HG03060 (cell line): ENCODE measurements at regions not wholly inside any gene's neighbourhood (a gene's known extent, or its start where the extent isn't known, plus 50 kb on each side); places are given as distances from the start of the nearest gene placed in this dataset.
"Not testable (repeated sequence)": the region's sequence is repeated elsewhere in the genome, so short reads cannot be mapped to it uniquely, and the experiment has no call there.

Experiments used
- ATAC-seq: cut with Tn5 transposase; IDR thresholded peaks from one replicate; pipeline ENCODE4 v1.9.1; 2021; ENCODE audit warnings: low read depth, moderate number of reproducible peaks; ENCODE audit not compliant: unreplicated experiment

DNA sequence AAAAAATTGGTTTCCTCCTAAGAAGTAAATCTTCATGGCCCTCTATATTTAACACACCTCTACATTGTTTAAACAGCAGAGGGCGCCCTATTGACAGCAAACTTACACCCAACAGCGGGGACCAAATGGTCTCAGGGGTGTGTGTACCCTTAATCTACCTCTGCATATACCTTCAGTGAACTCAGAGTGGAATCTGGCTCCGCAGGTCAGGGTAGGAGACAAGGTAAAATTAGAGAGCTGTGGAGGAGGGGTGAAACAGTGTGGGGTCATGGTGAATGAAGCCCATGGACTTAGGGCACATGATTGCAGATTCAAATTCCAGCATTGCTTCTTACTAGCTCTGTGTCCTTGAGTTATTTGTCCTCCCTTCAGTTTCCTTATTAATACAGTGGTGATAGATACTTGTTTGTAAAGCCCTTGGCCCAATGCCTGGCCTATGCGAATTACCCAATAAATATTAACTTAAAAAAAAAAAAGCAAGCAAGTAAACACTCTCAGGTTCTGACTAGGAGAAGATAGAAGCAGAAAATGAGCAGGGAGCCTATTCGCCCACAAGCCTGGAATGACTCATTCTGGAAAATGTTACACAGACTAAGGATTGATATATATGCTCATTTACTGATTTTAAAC lies 122.9 kb downstream of the CAVIN4 start:
- no peak for ATAC-seq

DNA sequence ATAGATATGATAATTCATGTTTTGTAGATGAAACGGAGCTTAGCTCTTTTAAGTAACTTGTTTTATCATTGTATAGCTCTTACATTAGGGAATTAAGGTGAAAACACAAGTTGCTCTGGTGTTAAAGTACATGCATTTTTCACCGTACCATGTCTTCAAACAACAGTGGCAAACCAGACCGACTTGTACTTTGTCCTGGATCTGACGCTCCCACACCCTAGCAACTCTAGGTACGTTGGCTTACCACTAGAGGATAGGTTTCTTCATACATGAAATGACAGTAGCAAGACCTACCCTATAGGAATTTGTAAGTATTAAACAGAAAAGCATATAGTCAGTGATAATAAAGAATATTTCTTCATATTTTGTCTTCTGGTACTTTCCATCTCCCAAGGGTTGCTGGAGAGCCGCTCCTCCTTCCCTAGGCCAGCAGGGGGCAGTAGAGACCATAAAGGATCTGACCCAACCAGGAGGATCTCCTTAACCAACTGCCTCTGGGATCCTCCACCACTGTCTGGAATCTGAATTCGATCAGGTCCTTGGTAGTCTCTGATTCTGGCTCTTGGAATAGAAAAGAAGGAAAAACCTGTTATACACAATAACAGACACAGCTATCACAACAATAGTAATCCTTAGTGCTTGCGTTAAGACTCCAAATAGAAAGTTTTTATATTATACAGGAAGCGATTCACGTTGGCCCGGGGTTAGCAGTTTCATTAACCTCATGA lies 136.7 kb downstream of the CAVIN4 start:
- no peak for ATAC-seq

DNA sequence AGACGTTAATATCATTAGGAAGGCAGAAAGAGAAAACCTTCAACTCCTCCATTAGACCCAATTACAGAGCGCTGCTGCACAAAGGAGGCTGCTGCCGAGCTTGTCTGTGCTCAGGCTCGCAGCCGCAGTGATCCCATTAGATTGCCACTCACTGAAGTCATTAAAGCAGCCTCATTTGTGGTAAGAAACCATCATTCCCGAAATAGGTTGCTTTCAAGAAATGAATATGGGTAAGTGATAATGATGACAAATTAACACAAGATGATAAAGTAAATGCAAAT lies 137.2 kb downstream of the CAVIN4 start:
- ATAC-seq = no peak

DNA sequence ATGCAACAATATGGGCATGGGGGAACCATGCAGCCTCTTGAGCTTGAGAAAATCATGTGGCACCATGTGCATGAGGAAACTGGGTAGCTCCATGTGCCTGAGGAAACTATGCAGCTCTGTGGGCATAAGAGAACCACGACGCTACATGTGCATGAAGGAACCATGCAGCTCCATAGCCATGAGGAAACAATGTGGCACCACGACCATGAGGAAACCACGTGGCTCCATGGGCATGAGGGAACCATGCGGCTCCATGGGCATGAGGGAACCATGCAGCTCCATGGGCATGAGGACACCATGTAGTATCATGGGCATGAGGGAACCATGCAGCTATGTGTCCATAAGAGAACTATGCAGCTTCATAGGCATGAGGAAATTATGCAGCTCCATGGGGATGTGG lies 140.8 kb downstream of the CAVIN4 start:
- no peak for ATAC-seq

DNA sequence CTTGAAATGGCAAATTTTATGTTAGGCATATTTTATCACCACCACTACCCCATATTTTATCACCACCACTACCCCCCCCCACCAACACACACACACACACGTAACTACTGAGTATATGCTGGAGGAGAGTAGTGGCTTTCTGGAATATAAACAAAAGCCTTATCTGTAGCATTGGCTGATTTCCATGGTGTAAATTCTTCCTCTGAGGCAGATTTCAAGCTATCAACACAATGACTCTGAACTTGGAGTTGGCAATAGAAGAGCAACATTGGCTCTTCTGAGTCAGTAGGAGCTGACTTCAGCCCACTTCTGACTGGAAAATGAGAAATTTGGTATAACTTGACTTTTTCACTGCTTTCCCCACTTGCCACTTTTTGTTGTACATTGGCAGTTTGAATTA lies 143.0 kb downstream of the CAVIN4 start:
- no peak for ATAC-seq

DNA sequence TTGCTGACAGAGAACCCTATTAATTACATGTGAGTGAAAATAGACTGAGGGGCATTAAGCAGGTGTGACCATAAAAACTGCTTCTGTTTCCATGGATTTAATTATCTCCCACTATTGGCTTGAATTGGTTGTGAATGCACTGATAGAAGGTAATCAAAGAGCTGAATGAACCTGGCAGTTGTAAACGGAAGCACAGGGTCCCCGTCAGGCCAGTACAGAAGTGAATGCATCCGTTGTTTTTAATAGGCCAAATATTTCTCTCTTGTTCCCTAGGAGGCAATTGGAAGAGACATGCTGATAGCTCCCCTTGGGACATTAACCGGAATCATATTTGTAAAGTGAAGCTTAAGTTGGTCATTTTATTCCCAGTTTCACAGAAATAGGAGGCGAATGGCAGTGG lies 147.0 kb downstream of the CAVIN4 start:
- no peak for ATAC-seq

DNA sequence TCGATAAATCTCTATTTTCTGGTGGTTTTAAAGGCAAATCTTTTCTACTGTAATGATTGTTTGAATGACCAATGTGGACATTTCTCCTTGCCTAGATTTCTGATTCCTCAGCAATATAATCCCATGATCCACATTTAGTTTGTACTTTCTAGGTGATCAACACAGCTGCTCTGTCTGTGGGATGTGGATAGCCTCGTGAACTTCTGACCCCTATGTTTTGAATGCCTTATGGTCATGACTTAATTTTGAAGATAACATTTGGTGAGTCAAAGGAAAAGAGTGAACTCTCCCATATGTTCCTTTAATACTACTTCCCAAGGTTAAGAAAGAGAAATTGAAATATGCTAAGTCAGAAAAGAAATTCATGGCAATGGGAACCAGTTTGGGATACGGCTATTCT lies 147.5 kb downstream of the CAVIN4 start:
- no peak for ATAC-seq

DNA sequence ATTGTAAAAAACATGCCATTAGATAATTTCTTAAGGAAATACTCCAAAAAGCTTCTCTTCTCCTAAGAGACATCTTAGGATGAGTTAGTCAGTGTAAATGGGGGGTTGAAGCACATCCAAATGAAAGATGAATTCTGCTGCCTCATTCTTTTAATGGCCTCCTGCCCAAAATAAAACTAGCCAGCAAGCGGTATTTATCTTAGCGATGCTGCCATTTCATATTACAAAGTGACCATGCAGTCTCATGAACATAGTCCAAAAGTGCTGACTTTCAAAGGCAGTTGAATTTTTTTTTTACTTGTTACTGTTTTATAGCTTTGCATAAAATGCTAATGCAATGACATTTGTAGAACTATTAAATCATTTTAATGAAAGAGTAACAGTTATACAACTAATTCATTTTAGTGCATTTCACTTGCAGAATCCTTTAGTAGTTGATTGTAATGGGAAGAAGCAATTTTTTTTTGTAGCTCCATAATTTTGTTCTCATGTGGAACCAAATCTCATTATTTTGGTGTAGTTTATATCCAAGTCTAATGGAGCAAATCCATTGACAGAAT lies 151.5 kb downstream of the CAVIN4 start:
- no peak for ATAC-seq

DNA sequence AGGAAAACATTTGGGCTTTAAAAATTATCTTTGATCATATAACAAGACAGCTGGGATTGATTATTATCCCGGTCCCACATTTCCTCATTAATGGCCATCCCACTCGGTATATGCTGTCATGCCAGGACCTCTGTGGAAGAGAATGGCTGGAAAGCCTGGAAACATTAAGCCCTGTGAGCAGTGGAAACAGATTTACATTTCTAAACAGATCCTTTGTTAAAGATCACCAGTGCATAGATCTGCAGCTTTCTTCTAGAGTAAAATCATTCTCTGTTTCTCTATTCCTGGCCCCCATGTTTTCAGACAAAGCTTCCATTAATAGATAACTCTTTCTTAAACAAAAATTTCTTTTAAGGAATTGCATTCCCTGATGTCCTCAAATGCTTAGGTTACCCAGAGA lies 152.2 kb downstream of the CAVIN4 start:
- ATAC-seq = no peak

DNA sequence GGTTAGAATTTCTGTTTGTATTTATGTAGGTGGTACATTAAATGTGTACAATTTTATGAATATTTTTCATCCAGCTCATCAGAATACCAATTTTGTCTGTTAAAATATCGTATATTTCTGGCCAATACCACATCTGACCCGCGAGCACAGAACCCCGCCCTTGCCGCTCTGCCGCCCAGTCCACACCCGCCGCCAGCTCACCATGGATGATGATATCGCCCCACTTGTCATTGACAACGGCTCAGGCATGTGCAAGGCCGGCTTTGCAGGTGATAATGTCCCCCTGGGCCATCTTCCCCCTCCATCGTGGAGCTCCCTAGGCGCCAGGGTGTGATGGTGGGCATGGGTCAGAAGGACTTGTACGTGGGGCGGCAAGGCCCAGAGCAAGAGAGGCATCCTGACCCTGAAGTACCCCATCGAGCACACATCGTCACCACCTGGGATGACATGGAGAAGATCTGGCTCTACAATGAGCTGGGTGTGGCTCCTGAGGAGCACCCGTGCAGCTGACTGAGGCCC lies 153.2 kb downstream of the CAVIN4 start:
- no peak for ATAC-seq

DNA sequence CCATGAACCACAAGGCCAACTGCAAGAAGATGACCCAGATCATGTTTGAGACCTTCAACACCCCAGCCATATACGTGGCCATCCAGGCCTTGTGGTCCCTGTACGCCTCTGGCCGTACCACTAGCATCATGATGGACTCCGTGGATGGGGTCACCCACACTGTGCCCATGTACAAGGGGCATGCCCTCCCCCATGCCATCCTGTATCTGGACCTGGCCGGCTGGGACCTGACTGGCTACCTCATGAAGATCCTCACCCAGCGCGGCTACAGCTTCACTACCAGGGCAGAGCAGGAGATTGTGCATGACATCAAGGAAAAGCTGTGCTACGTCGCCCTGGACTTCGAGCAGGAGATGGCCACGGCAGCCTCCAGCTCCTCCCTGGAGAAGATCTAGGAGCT lies 153.7 kb downstream of the CAVIN4 start:
- no peak for ATAC-seq

DNA sequence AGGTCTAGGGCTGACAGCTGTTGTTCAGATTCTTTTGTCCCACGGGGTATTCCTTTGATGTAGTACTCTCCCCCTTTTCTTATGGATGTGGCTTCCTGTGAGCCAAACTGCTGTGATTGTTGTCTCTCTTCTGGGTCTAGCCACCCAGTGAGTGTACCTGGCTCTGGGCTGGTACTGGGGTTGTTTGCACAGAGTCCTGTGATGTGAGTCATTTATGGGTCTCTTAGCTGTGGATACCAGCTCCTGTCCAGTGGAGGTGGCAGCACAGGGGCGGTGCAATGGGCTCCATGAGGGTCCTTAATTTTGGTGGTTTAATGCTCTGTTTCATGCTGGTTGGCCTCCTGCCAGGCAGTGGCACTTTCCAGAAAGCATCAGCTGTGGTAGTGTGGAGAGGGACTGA lies 161.3 kb downstream of the CAVIN4 start:
- no peak for ATAC-seq

DNA sequence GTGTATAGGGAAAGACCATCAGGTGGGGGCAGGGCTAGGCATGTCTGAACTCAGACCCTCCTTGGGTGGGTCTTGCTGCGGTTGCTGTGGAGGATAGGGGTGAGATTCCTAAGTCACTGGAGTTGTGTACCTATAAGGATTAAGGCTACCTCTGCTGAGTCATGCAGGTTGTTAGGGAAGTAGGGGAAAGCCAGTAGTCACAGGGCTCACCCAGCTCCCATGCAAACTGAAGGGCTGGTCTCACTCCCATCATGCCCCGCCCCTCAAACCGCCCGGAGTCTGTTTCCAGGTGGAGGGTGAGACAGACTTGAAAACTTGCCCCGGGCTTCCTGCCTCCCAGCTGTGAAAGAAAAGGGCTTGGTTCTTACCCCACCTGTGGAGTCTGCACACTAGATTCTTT lies 161.8 kb downstream of the CAVIN4 start:
- ATAC-seq = no peak

DNA sequence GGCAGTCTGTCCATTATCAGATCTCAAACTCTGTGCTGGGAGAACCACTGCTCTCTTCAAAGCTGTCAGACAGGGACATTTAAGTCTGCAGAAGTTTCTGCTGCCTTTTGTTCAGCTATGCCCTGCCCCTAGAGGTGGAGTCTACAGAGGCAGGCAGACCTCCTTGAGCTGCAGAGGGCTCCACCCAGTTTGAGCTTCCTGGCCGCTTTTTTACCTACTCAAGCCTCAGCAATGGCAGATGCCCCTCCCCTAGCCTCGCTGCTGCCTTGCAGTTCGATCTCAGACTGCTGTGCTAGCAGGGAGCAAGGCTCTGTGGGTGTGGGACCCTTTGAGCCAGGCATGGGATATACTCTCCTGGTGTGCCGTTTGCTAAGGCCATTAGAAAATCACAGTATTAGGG lies 171.1 kb downstream of the CAVIN4 start:
- not testable (repeated sequence) for ATAC-seq

DNA sequence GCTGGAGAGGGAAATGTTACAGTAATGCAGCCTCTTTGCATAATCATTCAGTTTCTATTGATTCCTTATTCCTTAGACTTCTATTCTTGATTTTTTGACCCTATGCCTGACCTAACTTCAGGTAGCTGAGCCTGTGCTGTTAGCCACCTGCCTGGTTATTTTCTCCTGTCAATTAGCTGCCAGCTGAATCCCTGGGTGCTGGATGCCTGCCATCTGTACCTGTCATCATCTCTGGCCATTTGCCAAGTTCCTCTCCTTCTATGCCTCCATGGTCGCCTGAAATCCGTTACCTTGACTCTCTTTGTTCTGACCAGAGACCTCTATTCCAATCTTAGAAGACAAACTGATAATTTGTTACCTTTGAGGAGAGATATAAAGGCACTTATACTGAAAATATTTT lies 178.3 kb downstream of the CAVIN4 start:
- ATAC-seq = no peak

DNA sequence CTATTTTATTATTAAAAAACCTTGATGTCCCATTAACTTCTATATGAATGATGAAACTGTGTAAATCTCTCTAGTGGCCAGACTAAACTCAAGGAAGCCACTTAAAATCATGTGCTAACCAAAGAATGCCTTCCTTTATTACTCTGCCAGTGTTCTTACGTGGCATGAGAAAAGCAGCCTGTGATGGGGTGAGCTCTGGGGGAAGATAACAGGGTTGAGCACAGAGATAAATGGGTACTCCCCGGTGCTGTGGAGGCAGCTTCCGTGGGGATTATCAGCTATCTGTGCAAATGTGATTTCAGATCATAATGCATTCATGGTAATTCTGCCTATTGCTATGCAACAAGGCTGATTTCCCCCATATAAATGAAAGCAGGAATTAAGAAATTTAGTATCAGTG lies 181.3 kb downstream of the CAVIN4 start:
- no peak for ATAC-seq

DNA sequence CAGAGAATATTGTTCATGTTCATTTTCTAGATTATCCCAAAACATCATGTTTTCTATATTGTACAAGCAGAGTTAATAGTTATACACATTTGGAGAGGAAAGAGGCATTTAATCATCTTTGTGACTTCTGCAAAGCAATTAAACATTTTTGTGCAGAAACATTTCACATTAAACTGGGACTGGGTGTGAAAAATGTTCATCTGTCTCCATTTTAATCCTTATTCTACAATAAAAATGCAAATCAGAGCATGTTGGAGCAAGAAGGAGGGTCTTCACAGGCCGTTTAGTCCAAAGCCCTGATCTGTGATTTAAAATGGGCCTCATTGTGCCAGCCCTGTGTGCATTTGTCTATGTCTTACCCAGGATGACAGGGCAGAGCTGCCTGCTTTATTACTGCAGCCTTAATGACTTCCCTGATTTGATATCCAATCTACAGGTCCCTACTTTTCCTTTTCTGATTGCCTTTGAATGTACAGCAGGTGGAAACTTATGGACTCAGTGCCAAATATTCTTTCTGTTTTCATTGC lies 183.5 kb downstream of the CAVIN4 start:
- ATAC-seq = no peak

DNA sequence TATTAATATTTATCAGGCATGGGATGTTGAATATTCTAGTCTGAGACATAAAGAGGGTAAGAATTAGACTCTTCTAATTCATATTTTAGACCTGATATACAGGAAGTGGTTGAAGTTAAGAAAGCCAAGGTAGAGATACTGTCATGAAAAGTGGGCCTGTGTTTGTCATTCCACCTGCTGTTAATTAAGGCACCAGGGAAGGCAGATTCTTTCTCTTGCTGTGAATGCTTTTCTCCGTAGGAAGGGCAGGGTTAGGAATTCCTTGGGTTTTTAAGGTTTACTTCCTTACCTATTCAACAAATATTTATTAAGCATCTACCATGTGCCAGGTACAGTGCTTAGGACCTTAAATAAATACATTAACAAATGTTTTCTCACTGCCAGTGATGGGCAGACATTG lies 196.4 kb downstream of the CAVIN4 start:
- no peak for ATAC-seq

DNA sequence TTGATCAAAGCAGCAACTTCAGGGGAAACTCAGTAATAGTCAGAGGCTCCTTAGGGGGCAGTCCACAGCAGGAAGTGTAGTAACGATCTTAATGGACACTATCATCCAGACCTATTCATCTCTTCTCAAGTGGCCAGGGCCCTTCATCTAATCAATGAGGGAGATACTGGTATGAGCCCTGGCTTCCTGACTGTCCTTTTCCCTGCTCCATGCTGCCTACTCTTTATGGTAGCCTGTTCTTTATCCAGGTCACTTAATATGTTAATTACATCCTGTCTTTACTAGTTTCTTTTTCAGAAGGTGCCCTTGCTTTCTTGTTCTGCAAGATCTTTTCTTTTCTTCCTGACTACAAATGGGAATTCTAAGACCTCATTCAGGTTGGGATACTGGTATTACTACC lies 197.1 kb downstream of the CAVIN4 start:
- ATAC-seq = no peak

DNA sequence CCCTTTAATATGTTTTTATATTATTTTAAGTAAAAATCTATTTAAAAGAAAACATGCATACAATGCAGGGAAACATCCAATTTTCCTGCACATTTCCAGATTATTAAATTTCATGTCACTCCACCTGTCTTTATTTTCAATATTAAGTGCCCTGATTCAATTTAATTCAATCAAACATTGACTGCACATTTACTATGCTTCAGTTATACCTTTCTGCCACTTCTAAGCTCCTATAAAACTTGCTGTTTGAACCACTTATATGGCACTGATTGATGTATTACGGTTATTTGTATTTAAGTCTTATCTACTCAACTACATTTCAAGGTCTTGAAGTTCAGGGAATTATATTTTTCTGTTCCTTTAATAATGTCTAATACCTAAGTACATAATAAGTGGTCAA lies 198.0 kb downstream of the CAVIN4 start:
- ATAC-seq = no peak

DNA sequence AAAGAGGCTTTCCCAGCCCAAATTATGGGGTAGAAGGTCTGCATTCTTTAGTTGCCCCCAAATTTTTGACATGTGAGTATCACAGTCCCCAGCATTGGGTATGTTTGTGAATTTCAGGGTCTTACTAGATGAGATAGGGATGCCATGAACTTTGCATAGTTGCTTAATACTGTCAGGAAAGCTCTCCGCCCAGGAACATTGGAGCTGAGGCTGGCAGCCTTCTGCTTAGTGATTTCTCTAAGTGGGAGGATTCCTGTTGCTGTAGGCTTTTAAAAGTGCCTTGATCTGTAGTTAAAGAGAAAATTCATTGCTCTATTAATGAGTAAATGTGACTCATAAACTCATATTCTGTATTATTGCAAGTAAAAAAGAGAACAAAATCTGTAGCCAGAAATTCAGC lies 206.9 kb downstream of the CAVIN4 start:
- ATAC-seq = no peak

DNA sequence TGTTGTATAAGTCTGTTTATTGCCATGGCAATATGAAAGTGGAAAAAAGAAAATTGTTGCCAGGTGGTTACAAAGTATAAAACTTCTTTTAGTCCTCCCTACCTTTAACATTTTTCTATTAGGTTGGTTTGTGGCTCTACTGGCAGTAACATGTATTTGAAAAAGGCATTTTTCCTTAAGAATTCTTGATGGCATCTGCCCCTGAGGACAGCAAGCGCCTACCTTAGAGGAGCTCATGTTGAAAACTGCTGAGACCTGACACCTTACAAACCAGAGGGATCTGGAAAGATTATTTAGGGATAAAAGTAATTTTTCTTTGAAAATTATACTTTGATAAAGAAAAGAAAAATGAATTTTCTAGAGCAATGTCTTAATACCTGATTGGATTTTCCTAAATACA lies 208.1 kb downstream of the CAVIN4 start:
- ATAC-seq = no peak
